ENCODE measurements at regions not wholly inside any gene's neighbourhood (a gene's known extent, or its start where the extent isn't known, plus 50 kb on each side); places are given as distances from the start of the nearest gene placed in this dataset.

DNA sequence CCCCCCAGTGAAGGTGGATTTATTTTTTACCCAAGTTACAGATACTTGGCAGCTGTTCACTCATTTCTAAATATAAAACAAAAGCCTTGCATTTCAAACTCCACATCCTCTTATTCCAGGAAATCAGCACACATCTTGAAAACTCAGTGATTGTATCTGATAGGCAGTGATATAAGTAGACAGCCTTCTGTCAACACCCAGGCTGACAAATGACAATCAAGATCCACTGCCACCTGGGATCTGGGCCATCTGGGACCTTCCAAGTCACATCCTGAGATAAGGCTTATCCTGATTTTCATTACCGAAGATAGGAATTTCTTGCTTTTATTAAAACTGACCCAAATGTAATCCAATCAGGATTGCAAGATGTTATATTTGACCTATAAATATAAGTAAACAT, 201.3 kb upstream of the PUM3 start:
- TF ChIP-seq, protein P1, sequence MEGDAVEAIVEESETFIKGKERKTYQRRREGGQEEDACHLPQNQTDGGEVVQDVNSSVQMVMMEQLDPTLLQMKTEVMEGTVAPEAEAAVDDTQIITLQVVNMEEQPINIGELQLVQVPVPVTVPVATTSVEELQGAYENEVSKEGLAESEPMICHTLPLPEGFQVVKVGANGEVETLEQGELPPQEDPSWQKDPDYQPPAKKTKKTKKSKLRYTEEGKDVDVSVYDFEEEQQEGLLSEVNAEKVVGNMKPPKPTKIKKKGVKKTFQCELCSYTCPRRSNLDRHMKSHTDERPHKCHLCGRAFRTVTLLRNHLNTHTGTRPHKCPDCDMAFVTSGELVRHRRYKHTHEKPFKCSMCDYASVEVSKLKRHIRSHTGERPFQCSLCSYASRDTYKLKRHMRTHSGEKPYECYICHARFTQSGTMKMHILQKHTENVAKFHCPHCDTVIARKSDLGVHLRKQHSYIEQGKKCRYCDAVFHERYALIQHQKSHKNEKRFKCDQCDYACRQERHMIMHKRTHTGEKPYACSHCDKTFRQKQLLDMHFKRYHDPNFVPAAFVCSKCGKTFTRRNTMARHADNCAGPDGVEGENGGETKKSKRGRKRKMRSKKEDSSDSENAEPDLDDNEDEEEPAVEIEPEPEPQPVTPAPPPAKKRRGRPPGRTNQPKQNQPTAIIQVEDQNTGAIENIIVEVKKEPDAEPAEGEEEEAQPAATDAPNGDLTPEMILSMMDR (conservative IDR thresholded peaks at IDR 0.05), result no peak
- no peak for TF ChIP-seq EZH2 (IDR thresholded peaks at IDR 0.05; ENCODE audit: low read depth)

All from PC-9 (cell line).